Erythroblast (primary cell): ENCODE measurements at regions not wholly inside any gene's neighbourhood (a gene's known extent, or its start where the extent isn't known, plus 50 kb on each side); places are given as distances from the start of the nearest gene placed in this dataset.

ENCODE experiments used
- GATA1 ChIP-seq: IDR thresholded peaks from 2 replicates; pipeline ENCODE4 v1.6.1; 2011; ENCODE audit warnings: low read depth, mild to moderate bottlenecking, control low read depth, low read length, moderate library complexity
- POLR2A ChIP-seq: IDR thresholded peaks from 2 replicates; pipeline ENCODE4 v1.6.1; 2011; ENCODE audit warnings: mild to moderate bottlenecking, low read length

DNA sequence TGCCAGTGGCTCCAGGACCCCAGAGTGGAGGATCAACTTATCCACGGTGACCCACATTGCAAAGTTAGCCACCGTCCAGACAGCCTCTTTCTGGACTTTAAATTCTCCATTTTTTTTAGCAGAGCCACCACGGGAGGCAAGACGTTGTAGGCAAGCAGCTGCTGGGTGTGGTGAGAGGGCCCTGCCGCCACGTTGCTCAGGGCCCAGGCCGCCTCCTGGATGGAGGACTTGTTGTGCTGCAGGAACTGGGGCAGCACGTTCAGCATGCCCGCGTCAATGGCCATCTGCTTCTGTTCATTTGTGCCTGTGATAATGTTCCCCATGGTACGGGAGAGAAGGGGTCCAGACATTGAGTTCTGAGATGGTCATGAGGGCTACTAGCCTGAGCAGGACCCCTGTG, 114.3 kb upstream of the POC5 start:
- TF ChIP-seq POLR2A, result no peak
- no peak for TF ChIP-seq GATA1
